ENCODE measurements at regions not wholly inside any gene's neighbourhood (a gene's known extent, or its start where the extent isn't known, plus 50 kb on each side); places are given as distances from the start of the nearest gene placed in this dataset.

- no peak for TF ChIP-seq POLR2AphosphoS5 (IDR thresholded peaks at IDR 0.05)
- TF ChIP-seq, protein P1, sequence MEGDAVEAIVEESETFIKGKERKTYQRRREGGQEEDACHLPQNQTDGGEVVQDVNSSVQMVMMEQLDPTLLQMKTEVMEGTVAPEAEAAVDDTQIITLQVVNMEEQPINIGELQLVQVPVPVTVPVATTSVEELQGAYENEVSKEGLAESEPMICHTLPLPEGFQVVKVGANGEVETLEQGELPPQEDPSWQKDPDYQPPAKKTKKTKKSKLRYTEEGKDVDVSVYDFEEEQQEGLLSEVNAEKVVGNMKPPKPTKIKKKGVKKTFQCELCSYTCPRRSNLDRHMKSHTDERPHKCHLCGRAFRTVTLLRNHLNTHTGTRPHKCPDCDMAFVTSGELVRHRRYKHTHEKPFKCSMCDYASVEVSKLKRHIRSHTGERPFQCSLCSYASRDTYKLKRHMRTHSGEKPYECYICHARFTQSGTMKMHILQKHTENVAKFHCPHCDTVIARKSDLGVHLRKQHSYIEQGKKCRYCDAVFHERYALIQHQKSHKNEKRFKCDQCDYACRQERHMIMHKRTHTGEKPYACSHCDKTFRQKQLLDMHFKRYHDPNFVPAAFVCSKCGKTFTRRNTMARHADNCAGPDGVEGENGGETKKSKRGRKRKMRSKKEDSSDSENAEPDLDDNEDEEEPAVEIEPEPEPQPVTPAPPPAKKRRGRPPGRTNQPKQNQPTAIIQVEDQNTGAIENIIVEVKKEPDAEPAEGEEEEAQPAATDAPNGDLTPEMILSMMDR (IDR thresholded peaks at IDR 0.05), result no peak
Observed at GRCh38 chr3:139197251-139197650, 146.6 kb upstream of the MRPS22 start.
